Neuronal stem cell (in vitro differentiated cells): ENCODE measurements at regions not wholly inside any gene's neighbourhood (a gene's known extent, or its start where the extent isn't known, plus 50 kb on each side); places are given as distances from the start of the nearest gene placed in this dataset.

Experiments used
- DNase-seq: peaks from one replicate; pipeline ENCODE4 v3.0.0-alpha.2; 2013; ENCODE audit warnings: low spot score
- H2AFZ ChIP-seq: one replicate; pipeline ENCODE4 v1.6.1; 2013; ENCODE audit warnings: mild to moderate bottlenecking, low read length, inconsistent platforms
- H2AK5ac ChIP-seq: 2 replicates; pipeline ENCODE4 v1.6.1; 2013; ENCODE audit warnings: low read depth, mild to moderate bottlenecking, inconsistent platforms, low read length, moderate library complexity, mixed read lengths
- H2BK120ac ChIP-seq: 2 replicates; pipeline ENCODE4 v1.6.1; 2013; ENCODE audit warnings: low read depth, mild to moderate bottlenecking, inconsistent platforms, low read length, moderate library complexity, mixed read lengths
- H2BK12ac ChIP-seq: one replicate; pipeline ENCODE4 v1.6.1; 2013; ENCODE audit warnings: low read length, inconsistent platforms
- H2BK15ac ChIP-seq: 2 replicates; pipeline ENCODE4 v1.6.1; 2013; ENCODE audit warnings: mild to moderate bottlenecking, low read length, inconsistent platforms, mixed read lengths
- H2BK5ac ChIP-seq: one replicate; pipeline ENCODE4 v1.6.1; 2013; ENCODE audit warnings: inconsistent platforms, mild to moderate bottlenecking, low read length, moderate library complexity
- H3K14ac ChIP-seq: one replicate; pipeline ENCODE4 v1.6.1; 2013; ENCODE audit warnings: low read length, inconsistent platforms
- H3K18ac ChIP-seq: 2 replicates; pipeline ENCODE4 v1.6.1; 2013; ENCODE audit warnings: low read length, inconsistent platforms
- H3K23ac ChIP-seq: 2 replicates; pipeline ENCODE4 v1.6.1; 2013; ENCODE audit warnings: low read depth, mild to moderate bottlenecking, mixed read lengths, low read length, inconsistent platforms; ENCODE audit not compliant: poor library complexity
- H3K27ac ChIP-seq: replicated peaks from 3 replicates; pipeline ENCODE4 v1.5.1; 2013; ENCODE audit warnings: low read length, inconsistent platforms
- H3K27me3 ChIP-seq, 3 experiments: 2 replicates each; pipeline ENCODE4 v1.6.1; 2013; ENCODE audit warnings: low read length in 3 of 3, mild to moderate bottlenecking in 2 of 3, inconsistent platforms in 1 of 3, low read depth in 1 of 3, mixed read lengths in 1 of 3, moderate library complexity in 1 of 3; ENCODE audit not compliant: control insufficient read depth in 3 of 3, insufficient read depth in 3 of 3
- H3K36me3 ChIP-seq, 2 donors: replicated peaks in 1 of 2; 2 replicates each; pipeline ENCODE4 v1.6.1; 2013; ENCODE audit warnings: low read length in 2 of 2; ENCODE audit not compliant: control insufficient read depth in 2 of 2, insufficient read depth in 2 of 2
- H3K4ac ChIP-seq: 2 replicates; pipeline ENCODE4 v1.6.1; 2013; ENCODE audit warnings: inconsistent platforms, mild to moderate bottlenecking, low read length, moderate library complexity
- H3K4me1 ChIP-seq, 2 donors: 1 replicate in 1 of 2; 2 replicates in 1 of 2; pipeline ENCODE4 v1.6.1; 2013; ENCODE audit warnings: low read length in 2 of 2, low read depth in 1 of 2; ENCODE audit not compliant: control insufficient read depth in 2 of 2, insufficient read depth in 1 of 2
- H3K4me2 ChIP-seq: one replicate; pipeline ENCODE4 v1.6.1; 2013; ENCODE audit warnings: mild to moderate bottlenecking, low read length, inconsistent platforms; ENCODE audit not compliant: insufficient read depth, poor library complexity, severe bottlenecking
- H3K4me3 ChIP-seq, 2 donors: 2 replicates each; pipeline ENCODE4 v1.5.1; 2013; ENCODE audit warnings: low read length in 2 of 2, mild to moderate bottlenecking in 2 of 2, inconsistent platforms in 1 of 2, moderate library complexity in 1 of 2
- H3K79me1 ChIP-seq: one replicate; pipeline ENCODE4 v1.6.1; 2013; ENCODE audit warnings: low read depth, mild to moderate bottlenecking, inconsistent platforms, low read length, moderate library complexity
- H3K9ac ChIP-seq: one replicate; pipeline ENCODE4 v1.6.1; 2013; ENCODE audit warnings: mild to moderate bottlenecking, low read depth, low read length, inconsistent platforms; ENCODE audit not compliant: poor library complexity
- H3K9me3 ChIP-seq, 2 donors: replicated peaks in 1 of 2; 2 replicates each; pipeline versions ENCODE3 to v1.6.1; 2013; ENCODE audit warnings: low read length in 2 of 2, mild to moderate bottlenecking in 2 of 2, inconsistent platforms in 1 of 2, low read depth in 1 of 2, mixed read lengths in 1 of 2, moderate library complexity in 1 of 2; ENCODE audit not compliant: control insufficient read depth in 2 of 2, insufficient read depth in 1 of 2
- H4K8ac ChIP-seq: one replicate; pipeline ENCODE4 v1.6.1; 2013; ENCODE audit warnings: low read depth, mild to moderate bottlenecking, inconsistent platforms, low read length, moderate library complexity
- H4K91ac ChIP-seq: one replicate; pipeline ENCODE4 v1.6.1; 2013; ENCODE audit warnings: low read length, low read depth, mild to moderate bottlenecking, inconsistent platforms; ENCODE audit not compliant: poor library complexity
- WGBS, 2 donors: extraction: QIAGEN DNeasy Blood & Tissue Kit; methylation state at CpG; one replicate each; pipeline ENCODE4 v1.1.7; 2013; ENCODE audit warnings: missing lambda C conversion rate in 2 of 2, mixed read lengths in 1 of 2; ENCODE audit not compliant: insufficient read length in 2 of 2, insufficient replicate concordance in 1 of 2; ENCODE audit errors: extremely low coverage in 2 of 2; 5-methylcytosine and 5-hydroxymethylcytosine counted together

- no peak overlapping the region for H4K8ac ChIP-seq
- no peaks in the 10 kb centered on the region for H3K27me3 ChIP-seq
- H3K18ac ChIP-seq, result no peak overlapping the region
- no peak overlapping the region for H3K9ac ChIP-seq
- H2AK5ac ChIP-seq, result no peak overlapping the region
- H3K27ac ChIP-seq, result no peak overlapping the region
- DNase-seq, result no peak
- no peak overlapping the region for H2BK15ac ChIP-seq
- H3K23ac ChIP-seq, result no peak overlapping the region
- H3K9me3 ChIP-seq, result no peaks in the 10 kb centered on the region
- no peak overlapping the region for H2BK12ac ChIP-seq
- H2BK120ac ChIP-seq, result no peak overlapping the region
- no peak overlapping the region for H3K14ac ChIP-seq
- H4K91ac ChIP-seq, result no peak overlapping the region
- no peaks in the 10 kb centered on the region for H3K79me1 ChIP-seq
- H3K36me3 ChIP-seq, result no peaks in the 10 kb centered on the region
- WGBS, 2 donors, result no CpG with 5 or more reads among the region's 6 CpGs
- no peak overlapping the region for H3K4me2 ChIP-seq
- H3K4me1 ChIP-seq, result peaks cover 5 to 7% of the 10 kb centered on the region in 2 donors
- no peak overlapping the region for H2BK5ac ChIP-seq
- H3K4ac ChIP-seq, result no peak overlapping the region
- no peak overlapping the region for H2AFZ ChIP-seq
- no peak overlapping the region for H3K4me3 ChIP-seq
Measured at GRCh38 chr6:168165891-168166290, 86.9 kb upstream of the FRMD1 start.

- Histone ChIP-seq H3K4ac (no peak overlapping the region), H3K79me1 (no peaks in the 10 kb centered on the region), H2BK12ac (no peak overlapping the region), H3K27ac (no peak overlapping the region), H3K23ac (no peak overlapping the region), H3K4me2 (no peak overlapping the region), H2AFZ (no peak overlapping the region), H2BK120ac (no peak overlapping the region), H4K91ac (no peak overlapping the region), H2AK5ac (no peak overlapping the region), H3K14ac (no peak overlapping the region), H3K4me3 (peak overlapping the region in 1 of 2 donors; percentile 38), H3K9ac (no peak overlapping the region), H3K18ac (no peak overlapping the region), H3K27me3 (no peaks in the 10 kb centered on the region), H4K8ac (no peak overlapping the region), H2BK5ac (no peak overlapping the region), H3K9me3 (no peaks in the 10 kb centered on the region), H2BK15ac (no peak overlapping the region), H3K36me3 (no peaks in the 10 kb centered on the region), H3K4me1 (peaks cover 5 to 7% of the 10 kb centered on the region in 2 donors)
- no CpG with 5 or more reads among the region's 9 CpGs for WGBS, 2 donors
- DNase-seq, result no peak
Measured at GRCh38 chr6:168165373-168165772, 86.4 kb upstream of the FRMD1 start.

- no peak overlapping the region for H3K4me3 ChIP-seq
- no peak overlapping the region for H2AFZ ChIP-seq
- H3K4me1 ChIP-seq, result peaks cover 5 to 7% of the 10 kb centered on the region in 2 donors
- no peak overlapping the region for H4K8ac ChIP-seq
- no peaks in the 10 kb centered on the region for H3K27me3 ChIP-seq
- no peak overlapping the region for H3K14ac ChIP-seq
- no peak overlapping the region for H3K18ac ChIP-seq
- no peak overlapping the region for H3K27ac ChIP-seq
- no peak overlapping the region for H2AK5ac ChIP-seq
- WGBS, 2 donors, result no CpG with 5 or more reads among the region's 8 CpGs
- no peak for DNase-seq
- no peaks in the 10 kb centered on the region for H3K79me1 ChIP-seq
- no peak overlapping the region for H2BK5ac ChIP-seq
- H3K23ac ChIP-seq, result no peak overlapping the region
- no peak overlapping the region for H2BK15ac ChIP-seq
- no peak overlapping the region for H3K9ac ChIP-seq
- no peaks in the 10 kb centered on the region for H3K9me3 ChIP-seq
- H3K4me2 ChIP-seq, result no peak overlapping the region
- no peak overlapping the region for H4K91ac ChIP-seq
- H3K36me3 ChIP-seq, result no peaks in the 10 kb centered on the region
- no peak overlapping the region for H3K4ac ChIP-seq
- H2BK12ac ChIP-seq, result no peak overlapping the region
- H2BK120ac ChIP-seq, result no peak overlapping the region
Measured at GRCh38 chr6:168164462-168165061, 85.5 kb upstream of the FRMD1 start.

GRCh38 chr6:168163096-168163731 is 84.2 kb upstream of the FRMD1 start:
- Histone ChIP-seq H2BK120ac (no peak overlapping the region), H3K27ac (no peak overlapping the region), H3K36me3 (no peaks in the 10 kb centered on the region), H3K9me3 (no peaks in the 10 kb centered on the region), H2AFZ (peak overlapping the region; percentile 3), H3K79me1 (no peaks in the 10 kb centered on the region), H3K4me3 (no peak overlapping the region), H2BK15ac (no peak overlapping the region), H3K23ac (no peak overlapping the region), H4K91ac (no peak overlapping the region), H2BK5ac (no peak overlapping the region), H3K27me3 (no peaks in the 10 kb centered on the region), H3K14ac (no peak overlapping the region), H3K18ac (no peak overlapping the region), H3K4me1 (peaks cover 8 to 10% of the 10 kb centered on the region in 2 donors), H3K4me2 (no peak overlapping the region), H4K8ac (no peak overlapping the region), H3K9ac (no peak overlapping the region), H2AK5ac (no peak overlapping the region), H2BK12ac (no peak overlapping the region), H3K4ac (no peak overlapping the region)
- DNase-seq, result no peak
- no CpG with 5 or more reads among the region's 14 CpGs for WGBS, 2 donors
